NOMO-1 treated with DMSO at 0.1 percent for 48 hours (cell line): ENCODE measurements at regions not wholly inside any gene's neighbourhood (a gene's known extent, or its start where the extent isn't known, plus 50 kb on each side); places are given as distances from the start of the nearest gene placed in this dataset.
"Not testable (repeated sequence)": the region's sequence is repeated elsewhere in the genome, so short reads cannot be mapped to it uniquely, and the experiment has no call there.

Source experiments
- DNase-seq: peaks from one replicate; lab custom pipeline; 2025; ENCODE audit not compliant: unreplicated experiment; lab: John Stamatoyannopoulos, UW

DNA sequence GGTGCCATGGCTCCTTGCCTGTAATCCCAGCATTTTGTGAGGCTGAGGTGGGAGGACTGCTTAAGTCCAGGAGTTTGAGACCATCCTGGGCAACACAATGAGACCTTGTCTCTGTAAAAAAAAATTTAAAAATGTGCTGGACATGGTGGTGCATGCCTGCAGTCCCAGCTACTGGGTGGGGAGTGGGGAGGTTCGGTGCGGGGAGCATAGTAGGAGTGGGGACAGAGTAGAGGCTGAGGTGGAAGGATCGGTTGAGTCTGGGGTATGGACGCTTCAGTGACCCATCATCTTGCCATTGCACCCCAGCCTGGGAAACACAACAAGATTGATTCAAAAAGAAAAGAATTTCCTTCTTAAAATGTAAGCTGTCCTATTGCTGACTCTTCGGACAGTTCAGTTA lies 1490.0 kb upstream of the GBE1 start:
- no peak for DNase-seq

DNA sequence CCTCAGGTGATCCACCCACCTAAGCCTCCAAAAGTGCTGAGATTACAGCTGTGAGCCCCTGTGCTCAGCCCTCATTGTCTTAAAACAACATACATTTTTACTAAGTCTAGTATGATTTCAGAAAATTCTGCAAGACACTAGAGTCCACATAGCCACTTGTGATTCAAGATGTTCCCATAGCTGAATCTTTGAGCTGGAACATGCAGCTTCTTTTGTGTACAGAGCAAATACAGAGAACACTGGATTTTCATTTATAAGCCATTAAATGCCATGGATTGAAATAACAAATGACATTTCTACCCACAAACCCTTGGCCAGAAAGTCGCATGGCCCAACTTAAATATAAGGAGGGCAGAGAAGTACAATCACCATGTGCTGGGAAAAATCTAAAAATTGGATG lies 1489.2 kb upstream of the GBE1 start:
- DNase-seq, result no peak

DNA sequence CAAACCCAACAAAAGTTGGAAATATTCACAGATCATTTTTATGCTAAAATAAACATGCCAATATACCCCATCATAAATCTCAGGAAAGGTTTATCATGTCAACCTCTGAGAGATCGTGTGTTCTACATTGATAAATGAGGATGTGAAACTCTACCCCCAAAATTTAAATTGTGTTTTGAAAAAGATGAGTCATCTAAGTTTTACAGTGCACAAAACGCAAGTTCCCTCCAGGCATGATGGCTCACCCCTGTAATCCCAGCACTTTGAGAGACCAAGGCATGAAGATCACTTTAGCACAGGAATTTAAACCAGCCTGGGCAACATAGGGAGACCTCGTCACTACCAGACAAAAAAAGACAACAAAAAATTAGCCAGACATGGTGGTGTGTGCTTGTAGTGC lies 1487.0 kb upstream of the GBE1 start:
- DNase-seq, result peak; percentile 13

DNA sequence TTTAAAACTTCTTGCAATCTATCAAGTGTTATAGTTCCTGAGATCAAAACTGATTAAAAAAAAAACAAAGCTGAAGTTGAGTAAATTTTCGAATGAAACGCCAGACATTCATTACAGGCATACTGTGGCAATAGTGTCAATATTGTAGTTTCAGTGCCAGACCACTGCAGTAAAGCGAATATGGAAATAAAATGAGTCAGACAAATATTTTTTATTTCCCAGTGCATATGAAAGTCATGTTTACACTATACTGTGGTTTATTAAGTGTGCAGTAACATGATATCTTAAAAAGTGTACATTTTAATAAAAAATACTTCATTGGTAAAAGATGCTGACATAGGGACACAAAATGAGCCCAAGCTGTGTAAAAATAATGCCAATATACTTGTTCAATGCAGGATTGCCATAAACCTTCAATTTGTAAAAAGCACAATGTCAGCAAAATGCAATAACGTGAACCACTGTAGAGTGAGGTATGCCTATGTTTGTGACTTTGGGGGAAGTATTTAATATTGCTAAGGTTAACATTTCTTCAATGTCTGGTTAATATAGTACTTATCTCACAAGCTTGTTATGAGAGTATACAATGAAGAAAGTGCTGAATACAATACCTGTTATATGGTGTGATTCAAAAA lies 1473.9 kb upstream of the GBE1 start:
- no peak for DNase-seq

DNA sequence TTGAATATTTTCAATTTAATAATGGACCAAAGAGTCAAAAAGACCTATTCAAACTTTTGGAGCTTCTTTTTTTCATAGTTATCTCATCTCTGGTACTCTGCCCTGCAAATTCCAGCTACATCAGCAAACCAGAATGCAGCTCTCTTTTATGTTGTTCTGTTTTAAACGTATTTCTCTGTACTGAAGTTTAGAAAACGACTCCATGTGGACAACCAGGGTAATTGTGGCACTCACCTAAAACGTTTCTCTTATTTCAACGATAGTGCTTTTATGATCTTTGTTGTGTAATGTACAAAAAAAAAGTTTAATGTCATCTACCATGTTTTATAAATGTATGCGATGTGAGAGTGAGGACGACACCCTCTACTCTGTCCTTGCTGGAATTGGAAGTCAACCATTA lies 1472.3 kb upstream of the GBE1 start:
- DNase-seq, result no peak

DNA sequence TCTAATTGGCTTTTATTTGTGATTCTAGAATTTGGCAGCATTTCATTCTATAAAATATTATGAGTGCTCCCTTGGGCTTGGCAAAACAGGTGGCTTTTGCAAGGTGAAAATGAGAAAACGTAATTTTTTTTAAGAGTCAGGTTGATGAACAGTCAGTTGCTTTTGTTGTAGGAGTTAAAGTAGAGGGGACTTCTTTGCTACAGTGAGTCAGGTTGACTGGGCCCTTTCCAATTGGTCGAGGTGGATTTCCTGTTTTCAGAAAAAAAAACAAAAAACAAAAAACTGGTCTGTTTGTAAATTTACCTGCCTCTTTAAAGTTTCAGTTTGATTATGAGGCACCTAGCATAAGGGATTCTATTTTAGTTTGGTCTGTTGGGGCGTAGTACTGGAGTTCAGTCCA lies 1469.4 kb upstream of the GBE1 start:
- no peak for DNase-seq

DNA sequence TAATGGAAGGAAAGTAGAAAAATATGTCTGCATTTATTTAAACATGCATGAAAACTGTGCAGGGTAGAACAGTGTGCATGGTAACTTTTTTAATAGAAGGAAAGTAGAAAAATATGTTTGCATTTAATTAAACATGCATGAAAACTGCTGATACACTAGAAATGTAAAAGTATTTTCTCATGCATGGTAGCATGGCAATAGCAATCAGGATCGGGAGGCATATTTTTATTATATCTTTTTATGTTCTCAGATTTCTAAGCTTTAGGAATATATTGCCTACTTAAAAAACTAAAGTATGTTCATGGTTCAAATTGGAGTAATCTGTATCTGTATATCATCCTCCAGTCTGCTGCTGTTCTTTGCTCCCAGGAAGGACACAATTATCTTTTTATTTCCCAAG lies 1468.9 kb upstream of the GBE1 start:
- no peak for DNase-seq

DNA sequence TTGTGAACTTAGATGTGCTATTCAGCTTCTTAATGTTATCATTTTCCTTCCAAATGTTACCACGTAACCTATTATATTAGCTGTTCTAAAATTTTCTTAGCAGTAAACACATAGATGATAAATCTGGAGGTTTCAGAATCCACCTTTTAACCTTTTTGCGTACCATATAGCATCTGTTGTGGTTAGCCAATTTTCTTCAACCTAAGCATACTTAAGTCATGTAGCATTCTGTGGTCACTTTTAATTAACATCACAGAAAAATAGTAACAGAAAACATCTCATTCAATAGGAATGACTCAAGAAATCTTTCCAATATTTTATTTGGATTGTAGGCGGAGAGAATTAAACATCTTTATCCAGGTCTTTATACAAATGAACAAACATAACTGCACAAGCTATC lies 1465.3 kb upstream of the GBE1 start:
- DNase-seq, result no peak

DNA sequence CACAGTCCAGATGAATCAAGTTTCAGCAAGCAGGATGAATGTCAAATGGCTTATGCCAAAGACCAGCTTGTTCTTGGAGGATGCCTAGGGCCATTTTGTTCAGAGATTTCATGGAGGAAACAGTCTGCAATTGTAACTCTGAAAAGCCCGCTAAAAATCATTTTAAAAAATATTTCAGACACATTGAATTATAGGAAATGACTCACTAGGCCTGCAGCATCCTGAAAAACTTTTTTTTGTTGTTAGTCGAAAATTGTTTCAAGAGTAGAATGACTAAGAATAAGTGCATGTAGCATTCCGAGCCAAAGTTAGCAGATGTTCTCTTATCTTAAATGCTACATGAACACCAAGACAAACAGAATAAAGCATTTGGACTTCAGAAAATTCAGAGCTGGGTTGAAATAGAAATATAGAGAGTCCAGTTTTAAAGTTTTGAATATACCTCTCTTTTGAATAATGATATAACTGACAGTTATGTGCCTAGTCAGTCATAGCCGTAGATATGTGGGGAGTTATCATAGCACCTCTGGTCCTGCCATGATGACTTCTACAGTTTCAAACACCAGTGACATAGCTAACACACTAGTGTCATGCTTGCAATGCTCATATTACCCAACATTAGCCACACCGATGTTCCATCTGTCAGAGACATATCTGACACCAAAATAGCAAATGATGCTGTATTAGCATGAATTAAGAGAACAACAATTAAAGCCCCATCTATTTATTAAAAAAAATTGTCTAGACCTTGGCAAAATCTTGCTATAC lies 1462.8 kb upstream of the GBE1 start:
- no peak for DNase-seq

DNA sequence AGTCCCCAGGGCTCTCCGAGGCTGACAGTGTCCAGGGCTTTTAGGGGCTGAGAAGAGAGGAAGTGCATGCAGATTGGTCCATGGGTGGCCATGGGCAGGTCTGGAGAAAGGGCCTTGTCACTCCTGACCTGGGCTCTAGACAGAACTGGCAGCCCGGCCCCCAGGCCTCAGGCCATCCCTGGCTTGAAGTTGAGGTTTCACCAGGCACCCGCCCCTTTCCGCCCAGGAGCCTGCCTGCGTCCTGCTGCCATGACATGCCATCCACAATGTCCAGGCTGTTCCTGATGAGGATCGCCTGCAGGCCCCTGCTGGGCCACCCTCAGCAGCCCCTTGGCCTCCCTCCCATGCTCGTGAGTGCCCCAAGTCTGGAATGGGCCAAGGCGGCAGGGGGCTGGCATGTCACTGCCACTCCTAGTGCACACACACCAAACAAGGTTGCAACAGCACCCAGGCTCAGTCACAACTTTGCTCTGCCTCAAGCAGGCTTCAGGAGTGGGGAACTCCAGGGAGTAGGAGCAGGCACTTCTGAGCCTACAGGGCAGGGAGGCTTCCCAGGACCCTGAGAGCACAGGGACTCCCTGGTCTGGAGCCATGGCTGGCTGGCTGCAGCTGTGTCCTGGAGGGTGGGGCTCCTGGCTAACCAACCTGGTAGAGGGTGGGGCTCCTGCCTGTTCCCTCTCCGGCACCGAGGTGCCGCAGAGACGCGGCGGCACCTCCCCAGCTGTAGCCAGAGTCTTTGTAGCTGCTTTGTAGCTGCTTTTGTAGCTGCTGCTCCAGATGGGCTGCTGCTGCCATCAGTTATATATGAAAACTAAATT lies 1457.1 kb upstream of the GBE1 start:
- no peak for DNase-seq

DNA sequence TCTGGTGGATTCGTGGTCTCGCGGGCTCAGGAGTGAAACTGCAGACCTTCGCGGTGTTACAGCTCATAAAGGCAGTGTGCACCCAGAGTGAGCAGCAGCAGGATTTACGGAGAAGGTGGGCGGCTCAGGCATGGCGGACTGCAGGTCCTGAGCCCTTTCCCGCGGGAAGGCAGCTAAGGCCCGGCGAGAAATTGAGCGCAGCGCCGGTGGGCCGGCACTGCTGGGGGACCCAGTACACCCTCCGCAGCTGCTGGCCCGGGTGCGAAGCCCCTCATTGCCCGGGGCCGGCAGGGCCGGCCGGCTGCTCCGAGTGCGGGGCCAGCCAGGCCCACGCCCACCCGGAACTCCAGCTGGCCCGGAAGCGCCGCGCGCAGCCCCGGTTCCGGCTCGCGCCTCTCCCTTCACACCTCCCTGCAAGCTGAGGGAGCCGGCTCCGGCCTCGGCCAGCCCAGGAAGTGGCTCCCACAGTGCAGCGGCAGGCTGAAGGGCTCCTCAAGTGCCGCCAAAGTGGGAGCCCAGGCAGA lies 1456.2 kb upstream of the GBE1 start:
- not testable (repeated sequence) for DNase-seq

DNA sequence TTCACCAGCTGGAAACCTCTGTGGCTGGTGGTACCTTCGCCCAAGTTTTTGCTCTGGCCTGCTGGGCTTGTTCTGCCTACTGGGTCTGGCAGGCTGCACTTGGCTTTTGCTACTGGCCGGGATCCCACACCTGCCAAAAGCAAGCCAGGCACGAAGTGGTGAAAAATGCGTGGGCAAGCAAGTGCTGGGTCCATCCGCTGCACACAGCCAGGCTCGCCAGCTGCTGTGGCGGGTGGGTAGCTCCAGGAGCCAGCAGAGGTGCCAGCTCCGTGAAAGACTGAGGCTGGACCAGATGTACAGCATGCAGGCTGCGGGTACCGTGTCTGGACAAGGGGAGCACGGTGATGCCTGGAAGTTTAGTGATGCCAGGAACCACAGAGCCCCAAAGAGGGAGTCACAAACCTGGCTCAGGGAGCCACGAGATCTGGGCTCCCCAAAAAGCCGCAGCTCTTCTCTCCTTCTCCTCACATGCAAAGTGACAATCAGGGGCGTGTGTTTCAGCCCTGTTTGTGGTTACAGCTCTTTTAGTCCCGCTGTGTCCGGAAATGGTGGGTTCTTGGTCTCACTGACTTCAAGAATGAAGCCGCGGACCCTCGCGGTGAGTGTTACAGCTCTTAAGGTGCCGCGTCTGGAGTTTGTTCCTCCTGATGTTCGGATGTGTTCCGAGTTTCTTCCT lies 1455.6 kb upstream of the GBE1 start:
- no peak for DNase-seq

DNA sequence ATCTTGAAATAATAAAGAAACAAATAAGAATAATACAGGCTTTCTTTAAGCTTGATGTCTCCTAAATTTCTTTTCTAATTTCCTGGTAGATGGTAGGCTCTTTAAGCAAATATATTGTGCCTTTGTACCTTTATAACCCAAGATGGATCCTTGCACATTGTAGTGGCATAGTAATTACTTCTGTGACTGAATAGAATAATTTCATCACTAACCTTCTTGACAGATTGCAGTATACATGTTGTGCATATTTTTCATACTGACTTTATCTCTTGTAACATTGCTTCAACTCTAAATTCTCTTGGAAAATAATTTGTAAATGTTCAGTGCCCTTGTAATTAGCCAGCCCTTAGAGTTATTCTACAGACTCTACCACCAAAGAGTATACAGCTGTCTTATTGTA lies 1433.8 kb upstream of the GBE1 start:
- no peak for DNase-seq

DNA sequence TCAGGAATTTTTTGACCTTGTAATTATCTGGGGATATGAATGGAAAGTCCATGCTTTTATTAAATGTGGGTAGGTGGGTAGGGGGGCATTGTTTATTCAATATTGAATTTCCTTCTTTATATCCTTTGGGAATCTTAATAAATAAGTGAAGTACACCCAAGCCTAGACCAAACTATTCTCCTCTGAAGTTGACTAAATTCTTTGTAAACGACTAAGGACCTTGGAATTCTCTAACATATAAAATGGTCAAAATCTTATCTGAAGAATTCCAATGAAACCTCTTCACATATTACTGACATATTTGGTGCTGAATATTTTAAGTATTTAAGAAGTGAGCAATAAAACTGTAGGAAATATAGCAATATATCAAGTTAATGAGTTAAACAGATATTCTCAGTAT lies 1432.1 kb upstream of the GBE1 start:
- no peak for DNase-seq

DNA sequence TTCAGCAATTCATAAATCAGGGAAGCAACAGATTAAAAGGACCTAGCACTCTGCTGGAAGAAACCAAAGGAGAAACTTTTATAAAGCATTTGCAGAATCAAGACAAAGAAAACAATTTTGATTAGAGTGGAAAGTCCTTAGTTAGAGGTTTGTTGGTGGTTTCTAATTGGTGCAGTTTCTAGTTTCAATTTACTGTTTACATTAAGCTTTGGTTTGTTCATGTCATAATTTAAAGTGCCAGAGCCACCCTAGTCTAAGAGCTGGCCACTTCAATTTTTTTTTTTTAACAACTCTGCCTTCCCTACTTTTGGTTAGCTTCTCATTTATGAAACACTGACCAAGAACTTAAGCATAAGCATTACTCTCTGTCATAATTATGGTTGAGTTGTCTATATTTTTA lies 1428.2 kb upstream of the GBE1 start:
- DNase-seq, result no peak

DNA sequence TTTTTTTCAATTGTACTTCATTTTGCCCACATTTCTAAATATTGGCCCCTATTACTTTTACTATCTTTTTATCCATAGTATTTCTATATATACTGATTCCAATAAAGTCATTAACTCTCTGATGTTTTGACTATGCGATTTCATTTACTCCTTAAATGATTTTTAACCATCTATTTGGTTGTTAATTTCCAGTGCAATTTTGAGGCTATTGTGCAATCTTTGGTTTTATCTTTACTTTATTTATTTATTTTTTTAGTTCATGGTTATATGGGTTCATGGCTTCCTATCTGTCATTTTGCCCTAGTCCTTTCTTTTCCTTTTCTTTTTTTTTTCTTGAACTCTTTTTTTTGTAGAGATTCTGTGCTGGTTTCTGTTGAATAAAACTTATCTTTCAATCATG lies 1408.0 kb upstream of the GBE1 start:
- DNase-seq, result no peak

DNA sequence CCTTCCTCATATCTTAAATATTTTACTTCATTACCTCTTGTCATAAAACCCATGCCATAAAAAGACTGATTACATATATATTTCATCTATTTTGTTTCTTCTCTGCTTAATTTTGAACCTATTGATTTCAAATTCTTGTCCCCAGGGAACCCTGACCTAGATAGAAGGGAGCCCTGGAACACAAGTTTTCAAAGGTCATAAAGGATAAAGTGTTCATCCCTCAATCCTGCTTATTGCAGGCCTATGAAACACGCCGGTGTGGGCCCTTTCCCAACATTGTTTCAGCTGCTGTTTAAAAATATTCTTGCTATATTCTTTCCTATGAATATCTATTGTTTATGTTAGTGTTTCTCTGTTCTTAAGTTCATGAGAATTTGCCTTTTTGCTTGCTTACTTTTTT lies 1389.5 kb upstream of the GBE1 start:
- DNase-seq, result no peak

DNA sequence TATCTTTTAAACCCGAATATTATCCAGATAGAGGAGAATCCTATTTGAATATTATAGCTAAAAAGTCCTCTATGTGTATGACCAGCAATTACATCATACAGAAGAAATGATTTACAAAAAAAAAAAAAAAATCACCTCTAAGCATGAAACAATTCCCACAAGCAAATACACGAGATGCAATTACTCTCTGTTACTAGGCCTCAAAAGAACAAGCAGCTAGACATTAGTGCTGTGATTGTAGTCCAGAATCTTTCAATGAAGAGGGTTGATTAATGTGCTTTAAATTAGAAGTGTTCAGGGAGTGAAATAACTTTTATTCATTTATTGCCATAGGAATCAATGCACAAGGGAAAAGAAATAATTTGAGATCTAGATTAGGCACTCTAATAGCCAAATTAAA lies 1379.5 kb upstream of the GBE1 start:
- no peak for DNase-seq

DNA sequence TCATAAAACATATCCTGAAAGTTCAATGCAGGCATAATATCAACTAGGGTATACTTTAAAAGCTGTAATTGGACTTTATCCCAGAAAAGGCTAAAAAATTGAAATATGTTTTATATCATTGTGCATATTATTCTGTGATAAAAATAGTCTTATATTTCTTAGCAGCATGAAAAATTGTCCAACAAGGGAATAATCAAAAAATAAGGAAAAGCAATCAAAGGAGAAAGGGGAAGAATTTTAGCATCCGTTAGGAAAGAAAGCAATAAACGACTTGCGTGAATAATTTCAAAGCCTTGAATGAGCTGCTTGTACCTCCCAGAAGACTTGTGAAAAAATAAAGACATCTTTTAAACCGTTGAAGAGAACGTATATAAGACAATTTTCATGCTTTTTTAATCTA lies 1369.8 kb upstream of the GBE1 start:
- DNase-seq, result no peak

DNA sequence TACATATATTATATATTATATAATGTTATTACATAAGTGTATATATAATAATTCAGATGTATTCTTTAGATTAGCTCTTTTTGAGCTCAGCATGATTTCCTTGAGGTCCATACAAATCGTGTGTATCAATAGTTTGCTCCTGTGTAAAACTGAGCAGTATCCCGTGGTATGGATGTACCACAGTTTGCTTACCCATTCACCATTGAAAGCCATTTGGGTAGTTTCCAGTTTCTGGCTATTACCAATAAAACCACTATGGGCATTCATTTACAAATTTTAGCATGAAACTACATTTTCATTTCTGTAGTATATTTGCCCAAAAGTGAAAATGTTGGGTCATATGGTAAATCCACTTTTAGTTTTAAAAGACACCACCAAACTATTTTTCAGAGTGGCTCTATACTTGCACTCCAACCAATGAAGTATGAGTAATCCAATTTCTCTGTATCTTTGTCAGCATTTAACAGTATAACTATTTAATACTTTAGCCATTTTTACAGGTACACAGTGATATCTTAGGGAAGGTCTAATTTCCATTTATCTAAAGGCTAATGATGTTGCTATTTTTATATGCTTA lies 1361.4 kb upstream of the GBE1 start:
- no peak for DNase-seq

DNA sequence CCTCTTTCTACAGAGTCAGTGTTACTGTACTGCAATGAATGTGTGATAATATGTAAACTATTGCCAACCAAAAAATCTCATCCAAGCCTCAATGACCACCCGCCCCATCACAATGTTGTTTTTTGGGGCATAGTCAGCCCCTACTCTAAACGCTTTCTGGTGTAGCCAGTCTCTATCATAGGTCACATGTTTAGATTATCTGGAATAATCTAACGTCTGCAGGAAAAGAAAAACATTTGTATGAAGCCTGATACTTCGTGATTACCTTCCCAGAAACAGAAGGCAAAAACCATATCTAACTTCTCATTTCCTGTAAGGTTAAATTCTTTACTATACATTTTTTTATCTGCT lies 1331.8 kb upstream of the GBE1 start:
- DNase-seq, result no peak
